ENCODE measurements at regions not wholly inside any gene's neighbourhood (a gene's known extent, or its start where the extent isn't known, plus 50 kb on each side); places are given as distances from the start of the nearest gene placed in this dataset.
"Not testable (repeated sequence)": the region's sequence is repeated elsewhere in the genome, so short reads cannot be mapped to it uniquely, and the experiment has no call there.

GRCh38 chr11:21774212-21774611, 418.7 kb upstream of the ANO5 start:
- Mint-ChIP-seq H3K9me3 (ENCODE audit: low read depth) (peaks cover 13% of the 10 kb centered on the region), H3K27me3 (no peaks in the 10 kb centered on the region), H3K36me3 (no peaks in the 10 kb centered on the region)

DNA sequence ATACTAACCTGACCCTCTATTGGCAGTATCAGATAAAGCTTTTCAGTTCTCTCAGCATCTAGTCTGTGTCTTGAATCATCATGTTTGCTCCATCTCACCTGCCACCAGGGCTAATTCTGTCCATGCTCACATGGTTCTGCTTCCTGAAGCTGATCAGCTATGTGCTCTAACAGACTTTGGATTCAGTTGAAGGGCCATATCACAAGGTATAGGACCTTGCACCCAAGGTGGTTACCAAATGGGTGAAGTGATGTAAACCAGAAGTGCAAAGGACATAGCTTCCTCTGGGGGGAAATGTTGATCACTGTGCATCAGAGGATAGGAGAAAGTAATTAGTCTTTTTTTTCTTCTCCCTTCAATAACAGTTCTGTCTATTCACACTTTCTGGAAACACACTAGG, 417.0 kb upstream of the ANO5 start:
- H3K4me1 Mint-ChIP-seq (ENCODE audit: low read depth), result no peaks in the 10 kb centered on the region
- H3K4me3 Mint-ChIP-seq, result no peak overlapping the region
- no peaks in the 10 kb centered on the region for H3K36me3 Mint-ChIP-seq
- peaks cover 13% of the 10 kb centered on the region for H3K9me3 Mint-ChIP-seq (ENCODE audit: low read depth)
- no peaks in the 10 kb centered on the region for H3K27me3 Mint-ChIP-seq
- H3K27ac Mint-ChIP-seq, result no peak overlapping the region

More at GRCh38 chr11:21774212-21774611, 418.7 kb upstream of the ANO5 start:
- Mint-ChIP-seq H3K27ac (no peak overlapping the region), H3K4me3 (no peak overlapping the region), H3K4me1 (ENCODE audit: low read depth) (no peaks in the 10 kb centered on the region)

DNA sequence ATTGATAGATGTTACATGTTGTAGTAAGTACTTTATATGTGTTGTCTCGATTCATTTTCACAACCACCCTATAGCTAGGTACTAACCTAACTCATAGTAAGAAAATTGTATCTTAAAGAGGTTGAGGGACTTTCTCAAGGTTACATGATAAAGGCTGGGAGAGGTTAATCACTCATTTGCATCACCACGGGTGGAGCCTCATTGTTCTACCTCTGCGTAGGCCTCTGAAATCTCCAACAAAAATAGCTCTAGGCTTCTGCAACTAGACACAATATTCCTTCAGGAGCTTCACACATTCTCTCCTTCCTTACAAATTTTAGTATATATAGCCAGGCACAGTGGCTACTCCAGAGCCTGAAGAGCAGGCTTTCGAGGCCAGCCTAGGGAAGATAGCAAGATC, 408.9 kb upstream of the ANO5 start:
- Mint-ChIP-seq H3K27ac (no peak overlapping the region), H3K9me3 (ENCODE audit: low read depth) (peaks cover 9% of the 10 kb centered on the region), H3K4me3 (no peak overlapping the region), H3K36me3 (no peaks in the 10 kb centered on the region), H3K4me1 (ENCODE audit: low read depth) (no peaks in the 10 kb centered on the region), H3K27me3 (no peaks in the 10 kb centered on the region)

DNA sequence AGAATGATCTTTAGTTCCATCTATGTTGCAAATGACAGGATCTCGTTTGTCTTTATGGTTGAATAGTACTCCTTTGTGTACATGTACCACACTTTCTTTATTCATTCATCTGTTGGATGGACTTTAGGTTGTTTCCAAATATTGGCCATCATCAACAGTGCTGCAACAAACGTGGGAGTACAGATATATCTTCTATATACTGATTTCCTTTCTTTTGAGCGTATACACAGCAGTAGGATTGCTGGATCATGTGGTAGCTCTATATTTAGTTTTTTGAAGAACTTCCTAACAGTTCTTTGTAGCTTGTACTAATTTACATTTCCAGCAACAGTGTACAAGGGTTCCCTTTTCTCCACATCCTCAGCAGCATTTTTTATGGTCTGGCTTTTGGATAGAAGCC, 407.5 kb upstream of the ANO5 start:
- no peak overlapping the region for H3K4me3 Mint-ChIP-seq
- peaks cover 18% of the 10 kb centered on the region for H3K9me3 Mint-ChIP-seq (ENCODE audit: low read depth)
- H3K4me1 Mint-ChIP-seq (ENCODE audit: low read depth), result no peaks in the 10 kb centered on the region
- H3K36me3 Mint-ChIP-seq, result no peaks in the 10 kb centered on the region
- H3K27me3 Mint-ChIP-seq, result no peaks in the 10 kb centered on the region
- no peak overlapping the region for H3K27ac Mint-ChIP-seq

DNA sequence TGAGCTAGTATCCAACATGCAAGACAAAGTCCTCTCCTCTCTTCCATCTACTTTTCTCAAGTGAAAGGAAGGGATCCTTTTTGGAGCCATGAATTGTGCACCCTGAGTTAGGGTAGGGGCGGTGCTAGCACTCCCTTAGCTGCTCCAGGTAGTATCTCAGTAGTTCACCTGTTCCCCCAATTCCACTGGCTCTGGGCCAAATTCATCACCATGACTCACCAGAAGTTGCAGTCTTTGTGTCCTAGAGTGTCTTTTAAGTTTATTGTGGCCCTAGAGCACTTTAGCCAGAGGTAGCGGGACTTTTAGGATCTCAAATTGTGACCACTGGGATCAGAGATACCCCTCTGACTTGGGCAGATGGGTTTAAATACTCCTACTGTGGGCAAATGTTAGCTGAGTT, 398.6 kb upstream of the ANO5 start:
- no peaks in the 10 kb centered on the region for H3K36me3 Mint-ChIP-seq
- no peaks in the 10 kb centered on the region for H3K27me3 Mint-ChIP-seq
- no peaks in the 10 kb centered on the region for H3K4me1 Mint-ChIP-seq (ENCODE audit: low read depth)
- H3K27ac Mint-ChIP-seq, result no peak overlapping the region
- H3K9me3 Mint-ChIP-seq (ENCODE audit: low read depth), result peaks cover 32% of the 10 kb centered on the region
- no peak overlapping the region for H3K4me3 Mint-ChIP-seq

- H3K27me3 Mint-ChIP-seq, result no peaks in the 10 kb centered on the region
- H3K9me3 Mint-ChIP-seq (ENCODE audit: low read depth), result peaks cover 32% of the 10 kb centered on the region
- no peak overlapping the region for H3K4me3 Mint-ChIP-seq
- H3K27ac Mint-ChIP-seq, result no peak overlapping the region
- H3K4me1 Mint-ChIP-seq (ENCODE audit: low read depth), result no peaks in the 10 kb centered on the region
- H3K36me3 Mint-ChIP-seq, result no peaks in the 10 kb centered on the region
Observed at GRCh38 chr11:21798216-21798615, 394.7 kb upstream of the ANO5 start.

DNA sequence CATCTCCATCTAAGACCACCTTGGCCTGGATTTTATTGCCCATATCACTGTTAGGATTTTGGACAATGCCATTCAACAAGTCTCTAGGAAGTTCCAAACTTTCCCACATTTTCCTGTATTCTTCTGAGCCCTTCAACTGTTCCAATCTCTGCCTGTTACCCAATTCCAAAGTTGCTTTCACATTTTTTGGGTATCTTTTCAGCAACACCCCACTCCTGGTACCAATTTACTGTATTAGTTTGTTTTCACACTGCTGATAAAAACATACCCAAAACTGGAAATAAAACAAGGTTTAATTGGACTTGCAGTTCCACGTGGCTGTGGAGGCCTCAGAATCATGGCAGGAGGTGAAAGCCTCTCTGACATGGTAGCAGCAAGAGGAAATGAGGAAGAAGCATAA, 388.4 kb upstream of the ANO5 start:
- H3K36me3 Mint-ChIP-seq, H3K4me3 Mint-ChIP-seq, H3K27ac Mint-ChIP-seq: not testable (repeated sequence)

DNA sequence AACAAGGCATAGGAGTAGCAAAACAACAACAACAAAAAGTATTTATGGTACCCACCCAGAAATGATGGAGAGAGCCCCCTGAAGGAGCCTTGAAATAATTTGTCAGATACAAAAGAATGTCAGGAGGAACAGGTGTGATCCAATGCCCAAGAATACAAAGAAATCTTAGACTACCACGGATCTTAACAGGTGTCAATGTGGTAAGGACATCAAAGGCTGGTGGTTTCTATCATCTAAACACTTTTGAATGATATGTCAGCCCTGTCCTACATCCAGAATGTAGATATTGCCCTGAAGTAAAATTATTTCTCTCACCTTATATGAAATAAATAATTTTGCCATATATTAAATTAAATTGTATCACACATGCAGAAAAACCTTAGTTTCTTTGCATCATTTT, 386.4 kb upstream of the ANO5 start:
- Mint-ChIP-seq H3K4me1 (ENCODE audit: low read depth) (no peaks in the 10 kb centered on the region), H3K9me3 (ENCODE audit: low read depth) (peaks cover 17% of the 10 kb centered on the region), H3K27me3 (no peaks in the 10 kb centered on the region), H3K27ac (no peak overlapping the region), H3K4me3 (no peak overlapping the region), H3K36me3 (no peaks in the 10 kb centered on the region)

More for the DNA sequence above, 388.4 kb upstream of the ANO5 start:
- peaks cover 17% of the 10 kb centered on the region for H3K9me3 Mint-ChIP-seq (ENCODE audit: low read depth)
- not testable (repeated sequence) for H3K4me1 Mint-ChIP-seq (ENCODE audit: low read depth); H3K27me3 Mint-ChIP-seq

- Mint-ChIP-seq H3K36me3 (no peaks in the 10 kb centered on the region), H3K27ac (no peak overlapping the region), H3K4me3 (no peak overlapping the region), H3K9me3 (ENCODE audit: low read depth) (peaks cover 17% of the 10 kb centered on the region), H3K4me1 (ENCODE audit: low read depth) (no peaks in the 10 kb centered on the region), H3K27me3 (no peaks in the 10 kb centered on the region)
Observed at GRCh38 chr11:21806947-21807346, 385.9 kb upstream of the ANO5 start.

- H3K27ac Mint-ChIP-seq, result no peak overlapping the region
- no peaks in the 10 kb centered on the region for H3K4me1 Mint-ChIP-seq (ENCODE audit: low read depth)
- no peak overlapping the region for H3K4me3 Mint-ChIP-seq
- H3K9me3 Mint-ChIP-seq (ENCODE audit: low read depth), result peaks cover 17% of the 10 kb centered on the region
- H3K36me3 Mint-ChIP-seq, result no peaks in the 10 kb centered on the region
- no peaks in the 10 kb centered on the region for H3K27me3 Mint-ChIP-seq
Observed at GRCh38 chr11:21807350-21807749, 385.5 kb upstream of the ANO5 start.

- no peaks in the 10 kb centered on the region for H3K9me3 Mint-ChIP-seq (ENCODE audit: low read depth)
- H3K4me3 Mint-ChIP-seq, result no peak overlapping the region
- no peaks in the 10 kb centered on the region for H3K36me3 Mint-ChIP-seq
- no peaks in the 10 kb centered on the region for H3K4me1 Mint-ChIP-seq (ENCODE audit: low read depth)
- H3K27ac Mint-ChIP-seq, result no peak overlapping the region
- H3K27me3 Mint-ChIP-seq, result no peaks in the 10 kb centered on the region
Observed at GRCh38 chr11:21810650-21811049, 382.2 kb upstream of the ANO5 start.

GRCh38 chr11:21811572-21811971, 381.3 kb upstream of the ANO5 start:
- Mint-ChIP-seq H3K27ac (no peak overlapping the region), H3K9me3 (ENCODE audit: low read depth) (no peaks in the 10 kb centered on the region), H3K4me3 (no peak overlapping the region), H3K36me3 (no peaks in the 10 kb centered on the region), H3K27me3 (no peaks in the 10 kb centered on the region), H3K4me1 (ENCODE audit: low read depth) (no peaks in the 10 kb centered on the region)

DNA sequence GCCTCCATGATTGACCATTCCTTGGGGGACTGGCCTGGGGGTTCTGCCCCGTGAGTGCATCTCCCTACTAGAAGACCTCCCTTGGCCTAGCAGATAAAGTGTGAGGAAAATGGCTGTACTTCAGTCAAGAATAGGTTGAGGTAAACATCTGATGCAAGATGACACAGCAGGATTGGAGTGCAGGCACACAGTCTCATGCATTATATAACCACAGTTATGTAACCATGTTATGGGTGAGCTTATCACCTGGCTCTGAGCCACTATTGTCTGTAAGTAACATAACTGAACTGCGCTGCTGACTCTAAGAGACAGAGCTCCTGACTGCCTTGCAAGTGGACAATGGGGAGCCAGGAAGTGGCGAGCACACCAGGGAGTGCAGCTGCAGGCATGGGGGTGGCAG, 378.7 kb upstream of the ANO5 start:
- Mint-ChIP-seq H3K4me3 (no peak overlapping the region), H3K27me3 (no peaks in the 10 kb centered on the region), H3K36me3 (no peaks in the 10 kb centered on the region), H3K27ac (no peak overlapping the region), H3K4me1 (ENCODE audit: low read depth) (no peaks in the 10 kb centered on the region), H3K9me3 (ENCODE audit: low read depth) (no peaks in the 10 kb centered on the region)

DNA sequence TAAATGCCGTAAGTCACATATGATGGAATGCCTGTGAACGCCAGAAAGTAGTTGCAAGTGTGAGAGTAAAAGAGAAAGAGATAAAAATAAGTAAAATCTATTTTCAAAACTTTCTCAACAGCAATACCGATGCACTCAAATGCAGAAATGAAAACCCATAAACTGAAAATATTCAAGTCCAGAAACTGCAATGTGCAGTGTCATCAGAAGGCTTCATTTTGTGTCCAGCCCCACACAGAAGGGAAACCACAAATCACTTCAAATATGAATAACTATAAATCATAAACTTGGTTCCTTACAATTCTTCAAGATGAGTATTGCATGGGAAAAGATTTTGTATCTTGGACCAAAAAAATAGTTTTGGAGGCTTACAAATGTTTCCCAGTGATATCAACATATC, 375.2 kb upstream of the ANO5 start:
- Mint-ChIP-seq H3K36me3 (no peaks in the 10 kb centered on the region), H3K4me3 (no peak overlapping the region)

GRCh38 chr11:21820176-21820575, 372.7 kb upstream of the ANO5 start:
- Mint-ChIP-seq H3K9me3 (ENCODE audit: low read depth) (no peaks in the 10 kb centered on the region), H3K36me3 (no peaks in the 10 kb centered on the region), H3K27ac (no peak overlapping the region), H3K4me1 (ENCODE audit: low read depth) (no peaks in the 10 kb centered on the region), H3K27me3 (no peaks in the 10 kb centered on the region), H3K4me3 (no peak overlapping the region)

More for the DNA sequence above, 375.2 kb upstream of the ANO5 start:
- Mint-ChIP-seq H3K9me3 (ENCODE audit: low read depth) (no peaks in the 10 kb centered on the region), H3K27ac (no peak overlapping the region), H3K4me1 (ENCODE audit: low read depth) (no peaks in the 10 kb centered on the region), H3K27me3 (no peaks in the 10 kb centered on the region)

- no peaks in the 10 kb centered on the region for H3K27me3 Mint-ChIP-seq
- no peak overlapping the region for H3K27ac Mint-ChIP-seq
- H3K4me3 Mint-ChIP-seq, result no peak overlapping the region
- H3K36me3 Mint-ChIP-seq, result no peaks in the 10 kb centered on the region
- H3K4me1 Mint-ChIP-seq (ENCODE audit: low read depth), result no peaks in the 10 kb centered on the region
- H3K9me3 Mint-ChIP-seq (ENCODE audit: low read depth), result peaks cover 3% of the 10 kb centered on the region
Observed at GRCh38 chr11:21825127-21825526, 367.8 kb upstream of the ANO5 start.

DNA sequence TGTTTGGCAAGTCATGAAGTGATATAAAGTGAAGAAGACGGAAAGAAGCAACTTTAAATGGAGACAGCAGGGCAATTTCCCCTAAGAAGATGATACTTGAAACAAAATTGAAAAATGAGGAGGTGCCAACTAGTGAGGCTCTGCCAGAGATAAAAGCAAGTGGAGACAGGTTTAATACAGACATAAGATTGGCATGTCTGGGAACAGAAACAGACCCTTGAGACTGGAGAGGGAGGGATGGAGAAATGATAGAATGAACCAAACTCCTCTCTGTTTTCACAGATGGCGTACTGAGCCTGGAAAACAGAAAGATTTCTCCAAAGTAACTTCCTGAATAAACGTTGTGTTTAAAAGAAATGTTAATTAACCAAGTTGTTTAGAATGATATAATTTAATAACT, 354.5 kb upstream of the ANO5 start:
- Mint-ChIP-seq H3K4me3 (no peak overlapping the region), H3K9me3 (ENCODE audit: low read depth) (peaks cover 5% of the 10 kb centered on the region), H3K27me3 (no peaks in the 10 kb centered on the region), H3K4me1 (ENCODE audit: low read depth) (no peaks in the 10 kb centered on the region), H3K36me3 (no peaks in the 10 kb centered on the region), H3K27ac (no peak overlapping the region)

Measured in activated naive CD8-positive, alpha-beta T cell (primary cell).